ENCODE measurements at regions not wholly inside any gene's neighbourhood (a gene's known extent, or its start where the extent isn't known, plus 50 kb on each side); places are given as distances from the start of the nearest gene placed in this dataset.

DNA sequence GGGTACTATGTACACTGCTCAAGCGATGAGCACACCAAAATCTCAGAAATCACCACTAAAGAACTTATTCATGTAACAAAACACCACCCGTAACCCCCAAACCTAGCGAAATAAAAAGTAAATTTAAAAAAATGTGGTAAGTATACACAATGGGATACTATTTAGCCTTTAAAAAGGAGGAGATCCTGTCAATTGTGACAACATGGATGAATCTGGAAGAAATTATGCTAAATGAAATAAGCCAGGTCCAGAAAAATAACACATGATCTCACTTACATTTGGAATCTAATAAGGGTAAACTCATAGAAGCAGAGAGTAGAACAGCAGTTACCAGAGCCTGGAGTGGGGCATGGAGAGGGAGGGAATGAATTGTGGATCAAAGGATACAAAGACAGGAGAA, 98.5 kb upstream of the SPATS2L start:
- TF ChIP-seq, protein P1, sequence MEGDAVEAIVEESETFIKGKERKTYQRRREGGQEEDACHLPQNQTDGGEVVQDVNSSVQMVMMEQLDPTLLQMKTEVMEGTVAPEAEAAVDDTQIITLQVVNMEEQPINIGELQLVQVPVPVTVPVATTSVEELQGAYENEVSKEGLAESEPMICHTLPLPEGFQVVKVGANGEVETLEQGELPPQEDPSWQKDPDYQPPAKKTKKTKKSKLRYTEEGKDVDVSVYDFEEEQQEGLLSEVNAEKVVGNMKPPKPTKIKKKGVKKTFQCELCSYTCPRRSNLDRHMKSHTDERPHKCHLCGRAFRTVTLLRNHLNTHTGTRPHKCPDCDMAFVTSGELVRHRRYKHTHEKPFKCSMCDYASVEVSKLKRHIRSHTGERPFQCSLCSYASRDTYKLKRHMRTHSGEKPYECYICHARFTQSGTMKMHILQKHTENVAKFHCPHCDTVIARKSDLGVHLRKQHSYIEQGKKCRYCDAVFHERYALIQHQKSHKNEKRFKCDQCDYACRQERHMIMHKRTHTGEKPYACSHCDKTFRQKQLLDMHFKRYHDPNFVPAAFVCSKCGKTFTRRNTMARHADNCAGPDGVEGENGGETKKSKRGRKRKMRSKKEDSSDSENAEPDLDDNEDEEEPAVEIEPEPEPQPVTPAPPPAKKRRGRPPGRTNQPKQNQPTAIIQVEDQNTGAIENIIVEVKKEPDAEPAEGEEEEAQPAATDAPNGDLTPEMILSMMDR (IDR thresholded peaks at IDR 0.05; ENCODE audit: low read length): no peak
- TF ChIP-seq EZH2 (optimal IDR thresholded peaks at IDR 0.05; ENCODE audit: low read depth, low read length): no peak
- TF ChIP-seq EZH2phosphoT487 (IDR thresholded peaks at IDR 0.05; ENCODE audit: low read length): no peak
